Epithelial cell of esophagus (primary cell): ENCODE measurements at regions not wholly inside any gene's neighbourhood (a gene's known extent, or its start where the extent isn't known, plus 50 kb on each side); places are given as distances from the start of the nearest gene placed in this dataset.

Experiments
- DNase-seq: peaks from one replicate; pipeline ENCODE4 v3.0.0; 2010; ENCODE audit warnings: low read depth
- H3K4me3 ChIP-seq: 2 replicates; pipeline ENCODE4 v1.5.1; 2011; ENCODE audit warnings: mild to moderate bottlenecking, low read length, control low read depth
- CTCF ChIP-seq: IDR thresholded peaks from 2 replicates; pipeline ENCODE4 v1.5.1; 2011; ENCODE audit warnings: low read depth, mild to moderate bottlenecking, low read length, control low read depth, inconsistent platforms; ENCODE audit not compliant: insufficient read depth; ENCODE audit errors: missing control alignments

- no peak overlapping the region for H3K4me3 ChIP-seq
- no peak for TF ChIP-seq CTCF
- no peak for DNase-seq
These were observed 50.6 kb upstream of the ZMYND8 start for GRCh38 chr20:47406849-47407682.

GRCh38 chr20:47411161-47411560 lies 54.7 kb upstream of the ZMYND8 start:
- no peak overlapping the region for H3K4me3 ChIP-seq
- no peak for DNase-seq
- TF ChIP-seq CTCF: no peak

- H3K4me3 ChIP-seq: no peak overlapping the region
- DNase-seq: no peak
- TF ChIP-seq CTCF: no peak
These were observed 55.6 kb upstream of the ZMYND8 start for GRCh38 chr20:47412083-47412482.

GRCh38 chr20:47413189-47413588 lies 56.7 kb upstream of the ZMYND8 start:
- H3K4me3 ChIP-seq: no peak overlapping the region
- no peak for TF ChIP-seq CTCF
- no peak for DNase-seq

GRCh38 chr20:47417245-47418068 lies 61.0 kb upstream of the ZMYND8 start:
- H3K4me3 ChIP-seq: no peak overlapping the region
- no peak for DNase-seq
- no peak for TF ChIP-seq CTCF

- H3K4me3 ChIP-seq: no peak overlapping the region
- TF ChIP-seq CTCF: no peak
- DNase-seq: no peak
These were observed 61.7 kb upstream of the ZMYND8 start for GRCh38 chr20:47418069-47418757.
